ENCODE measurements at regions not wholly inside any gene's neighbourhood (a gene's known extent, or its start where the extent isn't known, plus 50 kb on each side); places are given as distances from the start of the nearest gene placed in this dataset.
A peak's percentile ranks its signal among the peaks of the same experiment; 100 is the strongest.

GRCh38 chr9:108477529-108478006, 378.2 kb downstream of the ACTL7B start:
- POLR2A ChIA-PET = interaction anchor here (1.2 kb wide), 1 partner anchor 74 kb away, joined by 3 read pairs; no protein-coding TSS in a partner anchor
- H3K4me3 ChIP-seq (ENCODE audit: low read depth, low read length) = no peak overlapping the region
- peak; percentile 45 for DNase-seq (ENCODE audit: low read depth, low spot score)
- CTCF ChIA-PET = interaction anchor here (1.4 to 3.4 kb wide), 2 partner anchors 9 to 74 kb away, joined by 3 to 16 read pairs; no protein-coding TSS in a partner anchor
- TF ChIP-seq, protein P1, sequence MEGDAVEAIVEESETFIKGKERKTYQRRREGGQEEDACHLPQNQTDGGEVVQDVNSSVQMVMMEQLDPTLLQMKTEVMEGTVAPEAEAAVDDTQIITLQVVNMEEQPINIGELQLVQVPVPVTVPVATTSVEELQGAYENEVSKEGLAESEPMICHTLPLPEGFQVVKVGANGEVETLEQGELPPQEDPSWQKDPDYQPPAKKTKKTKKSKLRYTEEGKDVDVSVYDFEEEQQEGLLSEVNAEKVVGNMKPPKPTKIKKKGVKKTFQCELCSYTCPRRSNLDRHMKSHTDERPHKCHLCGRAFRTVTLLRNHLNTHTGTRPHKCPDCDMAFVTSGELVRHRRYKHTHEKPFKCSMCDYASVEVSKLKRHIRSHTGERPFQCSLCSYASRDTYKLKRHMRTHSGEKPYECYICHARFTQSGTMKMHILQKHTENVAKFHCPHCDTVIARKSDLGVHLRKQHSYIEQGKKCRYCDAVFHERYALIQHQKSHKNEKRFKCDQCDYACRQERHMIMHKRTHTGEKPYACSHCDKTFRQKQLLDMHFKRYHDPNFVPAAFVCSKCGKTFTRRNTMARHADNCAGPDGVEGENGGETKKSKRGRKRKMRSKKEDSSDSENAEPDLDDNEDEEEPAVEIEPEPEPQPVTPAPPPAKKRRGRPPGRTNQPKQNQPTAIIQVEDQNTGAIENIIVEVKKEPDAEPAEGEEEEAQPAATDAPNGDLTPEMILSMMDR (IDR thresholded peaks at IDR 0.05; ENCODE audit: insufficient read depth, low read length, missing control alignments) = no peak

DNA sequence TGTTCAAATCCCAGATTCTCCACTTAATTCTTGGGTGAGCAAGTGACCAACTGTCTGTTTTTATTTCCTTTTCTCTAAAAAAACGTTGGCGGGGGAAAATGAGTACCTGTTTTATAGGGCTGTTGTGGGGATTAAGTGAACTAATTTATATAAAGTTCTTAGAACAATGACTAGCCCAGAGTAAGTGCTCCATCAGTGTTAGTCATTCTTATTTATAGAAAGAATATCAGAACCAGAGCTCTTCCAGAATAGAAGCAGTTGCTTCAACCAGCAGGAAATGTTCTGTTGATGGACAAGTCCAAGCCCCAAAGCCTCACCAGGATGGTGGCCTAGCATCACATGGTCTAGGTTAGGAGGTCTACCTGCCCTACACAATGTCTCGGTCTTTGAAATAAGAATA, 379.2 kb downstream of the ACTL7B start:
- TF ChIP-seq, protein P1 (IDR thresholded peaks at IDR 0.05; ENCODE audit: insufficient read depth, low read length, missing control alignments) = no peak
- ChIA-PET CTCF (interaction anchor here (1.0 kb wide), 1 partner anchor 16 kb away, joined by 3 read pairs; no protein-coding TSS in a partner anchor), POLR2A (no interaction called here)
- no peak for DNase-seq (ENCODE audit: low read depth, low spot score)
- H3K4me3 ChIP-seq (ENCODE audit: low read depth, low read length) = no peak overlapping the region

DNA sequence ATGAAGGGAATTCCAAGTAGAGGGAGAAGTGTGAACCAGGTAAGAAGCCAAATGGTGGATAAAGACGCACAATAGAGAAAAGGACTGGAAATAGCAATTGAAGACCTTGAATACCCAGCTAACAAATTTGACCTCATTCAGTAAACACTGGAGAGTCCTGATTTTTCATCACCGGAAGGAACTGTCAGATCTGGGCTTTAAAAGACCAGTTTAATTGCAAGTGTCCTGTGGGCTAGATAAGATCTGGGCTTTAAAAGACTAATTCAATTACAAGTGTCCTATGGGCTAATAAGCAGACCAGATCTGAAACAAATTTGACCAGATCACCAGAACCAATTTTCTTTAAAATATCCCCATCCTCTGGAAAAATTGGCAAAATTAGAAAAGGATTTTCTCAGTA, 380.0 kb downstream of the ACTL7B start:
- ChIA-PET POLR2A (no interaction called here), CTCF (no interaction called here)
- no peak for DNase-seq (ENCODE audit: low read depth, low spot score)
- TF ChIP-seq, protein P1 (IDR thresholded peaks at IDR 0.05; ENCODE audit: insufficient read depth, low read length, missing control alignments) = no peak
- no peak overlapping the region for H3K4me3 ChIP-seq (ENCODE audit: low read depth, low read length)

DNA sequence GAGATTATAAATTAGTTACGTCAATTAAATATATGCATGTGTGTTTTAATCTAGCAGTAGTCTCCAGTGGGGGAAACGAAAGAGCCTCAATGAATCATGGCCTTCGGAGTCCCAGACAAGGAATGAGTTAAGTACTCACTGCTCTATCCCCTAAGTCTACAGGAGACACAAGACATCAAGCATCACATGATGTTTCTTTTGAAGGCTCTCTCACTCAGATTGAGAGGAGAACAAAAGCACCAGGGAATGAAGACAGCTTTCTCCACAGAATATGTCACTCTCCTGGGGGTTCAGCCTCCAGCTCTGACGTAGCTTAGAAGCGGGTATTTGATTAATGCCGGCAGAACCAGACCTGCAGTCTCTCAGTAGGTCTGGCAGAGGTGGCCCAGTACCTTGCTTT, 381.4 kb downstream of the ACTL7B start:
- H3K4me3 ChIP-seq (ENCODE audit: low read depth, low read length) = no peak overlapping the region
- TF ChIP-seq, protein P1 (IDR thresholded peaks at IDR 0.05; ENCODE audit: insufficient read depth, low read length, missing control alignments) = no peak
- DNase-seq (ENCODE audit: low read depth, low spot score) = no peak
- ChIA-PET CTCF (interaction anchor here (1.2 kb wide), 1 partner anchor 1009 kb away, joined by 3 read pairs; no protein-coding TSS in a partner anchor), POLR2A (no interaction called here)

- POLR2A ChIA-PET = no interaction called here
- CTCF ChIA-PET = interaction anchor here (0.8 to 1.2 kb wide), 2 partner anchors 33 to 1008 kb away, joined by 3 read pairs; no protein-coding TSS in a partner anchor
- H3K4me3 ChIP-seq (ENCODE audit: low read depth, low read length) = no peak overlapping the region
- no peak for DNase-seq (ENCODE audit: low read depth, low spot score)
- TF ChIP-seq, protein P1 (IDR thresholded peaks at IDR 0.05; ENCODE audit: insufficient read depth, low read length, missing control alignments) = no peak
These were observed 382.3 kb downstream of the ACTL7B start for GRCh38 chr9:108473209-108474112.

DNA sequence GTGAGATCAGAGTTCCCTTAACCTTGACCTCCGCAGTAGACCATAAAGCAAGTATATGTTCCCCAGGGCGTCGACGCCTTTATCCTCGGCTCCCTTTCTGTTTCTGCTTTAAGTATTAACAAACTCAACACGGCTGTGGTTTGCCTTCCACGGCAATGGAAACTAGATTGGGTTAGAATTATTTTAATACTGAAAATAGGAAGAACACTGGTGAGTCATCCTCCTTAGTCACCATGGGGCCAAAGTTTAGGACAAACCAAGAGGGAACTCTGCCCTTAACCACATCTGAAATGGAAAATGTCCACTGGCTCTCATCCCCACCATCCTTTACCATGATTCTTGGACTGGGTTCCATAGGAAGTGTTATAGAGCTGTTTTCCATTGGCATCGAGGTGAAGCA, 386.1 kb downstream of the ACTL7B start:
- no peak for DNase-seq (ENCODE audit: low read depth, low spot score)
- TF ChIP-seq, protein P1 (IDR thresholded peaks at IDR 0.05; ENCODE audit: insufficient read depth, low read length, missing control alignments) = no peak
- H3K4me3 ChIP-seq (ENCODE audit: low read depth, low read length) = no peak overlapping the region
- ChIA-PET CTCF (interaction anchor here (2.4 to 3.6 kb wide), 2 partner anchors 9 to 13 kb away, joined by 16 to 19 read pairs; no protein-coding TSS in a partner anchor), POLR2A (no interaction called here)
